HG03342 (cell line): ENCODE measurements at regions not wholly inside any gene's neighbourhood (a gene's known extent, or its start where the extent isn't known, plus 50 kb on each side); places are given as distances from the start of the nearest gene placed in this dataset.
"Not testable (repeated sequence)": the region's sequence is repeated elsewhere in the genome, so short reads cannot be mapped to it uniquely, and the experiment has no call there.

ENCODE experiments used
- ATAC-seq: cut with Tn5 transposase; IDR thresholded peaks from one replicate; pipeline ENCODE4 v1.9.1; 2021; ENCODE audit warnings: mild to moderate bottlenecking, moderate library complexity; ENCODE audit not compliant: unreplicated experiment

GRCh38 chr14:106062502-106063272, 536.3 kb downstream of the TMEM121 start:
- ATAC-seq: no peak

GRCh38 chr14:106067935-106068334, 541.6 kb downstream of the TMEM121 start:
- no peak for ATAC-seq

- no peak for ATAC-seq
Measured at GRCh38 chr14:106069804-106070625, 543.6 kb downstream of the TMEM121 start.

DNA sequence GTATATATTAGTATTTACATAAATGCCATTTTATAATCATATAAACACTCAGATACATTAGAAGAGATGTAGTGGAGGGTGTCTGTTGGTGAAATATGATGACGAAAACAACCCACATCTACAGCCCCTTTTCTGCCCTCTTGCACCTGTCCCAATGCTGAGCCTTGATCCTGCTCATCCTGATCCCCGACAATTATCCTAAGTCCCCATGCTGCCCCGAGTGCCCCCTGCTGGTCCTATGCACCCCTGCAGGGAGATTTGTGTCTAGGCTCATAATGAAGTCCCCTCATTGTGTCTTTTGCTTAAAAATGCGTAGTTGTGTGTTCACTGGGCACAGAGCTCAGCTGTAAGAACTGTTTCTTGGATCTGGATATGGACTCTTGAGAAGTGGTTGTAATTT, 554.5 kb downstream of the TMEM121 start:
- no peak for ATAC-seq

DNA sequence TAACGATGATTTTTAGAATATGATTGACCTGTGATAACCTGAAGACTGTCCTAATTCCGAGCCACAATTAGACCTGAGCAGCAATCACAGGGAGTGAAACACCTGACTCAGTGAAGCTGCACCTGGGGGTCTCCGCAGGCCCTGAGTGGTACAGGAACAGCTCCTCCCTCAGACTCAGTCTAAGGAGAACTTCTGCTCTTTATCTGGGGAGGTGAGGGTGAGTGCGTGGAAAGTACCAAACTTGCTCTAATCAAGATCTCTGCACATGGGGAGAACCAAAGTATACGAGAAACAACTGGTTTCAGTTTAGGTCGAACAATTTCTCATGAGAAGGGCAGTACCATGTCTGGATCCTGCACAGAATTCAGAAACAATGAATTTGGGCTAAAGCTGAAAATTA, 555.3 kb downstream of the TMEM121 start:
- ATAC-seq: not testable (repeated sequence)

DNA sequence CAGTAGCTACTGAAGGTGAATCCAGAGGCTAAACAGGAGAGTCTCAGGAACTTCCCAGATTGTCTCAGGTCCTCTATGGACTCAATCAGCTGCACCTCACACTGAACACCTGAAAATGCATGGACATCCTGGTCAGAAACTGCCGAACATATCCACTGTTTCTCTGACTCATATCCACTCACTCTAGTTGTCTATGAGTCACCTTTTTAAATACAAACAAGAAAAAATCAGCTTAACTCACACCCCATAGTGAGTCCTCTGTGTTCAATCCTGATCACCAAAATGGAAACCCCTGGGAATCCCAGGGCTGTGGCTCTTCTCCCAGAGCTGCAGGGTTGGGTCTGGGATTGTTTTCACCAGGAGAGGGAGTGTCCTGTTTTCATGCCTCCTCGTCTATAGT, 556.7 kb downstream of the TMEM121 start:
- no peak for ATAC-seq

DNA sequence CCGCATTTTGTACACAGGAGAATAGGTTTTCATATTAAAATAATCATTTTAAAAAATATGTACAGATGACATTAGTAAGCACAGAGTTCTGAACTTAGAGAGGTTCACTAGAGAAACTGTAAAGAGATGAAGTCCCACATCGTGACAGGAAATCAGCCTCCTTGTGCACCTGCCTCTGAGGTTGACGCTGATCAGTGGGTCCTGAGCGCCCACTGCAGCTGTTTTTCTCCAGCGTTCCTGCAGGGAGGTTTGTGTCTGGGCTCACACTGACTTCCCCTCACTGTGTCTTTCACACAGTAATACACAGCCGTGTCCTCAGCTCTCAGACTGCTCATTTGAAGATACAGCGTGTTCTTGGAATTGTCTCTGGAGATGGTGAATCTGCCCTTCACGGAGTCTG, 561.5 kb downstream of the TMEM121 start:
- no peak for ATAC-seq

DNA sequence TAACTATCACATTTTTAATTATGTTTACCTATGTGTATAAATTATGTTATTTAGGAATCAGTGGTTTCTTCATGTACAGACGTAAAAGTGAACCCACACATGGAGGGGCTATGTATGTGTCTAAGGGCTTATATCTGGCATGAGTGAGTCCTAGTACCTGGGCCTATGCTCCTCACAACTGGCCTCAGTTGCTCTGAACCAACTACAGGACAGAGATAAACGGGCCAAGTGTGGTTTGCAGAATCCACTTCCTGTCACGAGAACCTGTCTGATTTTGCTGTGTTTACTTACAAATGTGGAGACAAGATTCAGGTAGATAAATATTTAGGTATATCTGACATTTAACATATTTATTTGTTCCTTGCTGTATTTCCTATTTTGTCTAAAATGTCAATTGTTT, 562.5 kb downstream of the TMEM121 start:
- not testable (repeated sequence) for ATAC-seq

GRCh38 chr14:106094654-106095189, 568.3 kb downstream of the TMEM121 start:
- ATAC-seq: no peak

DNA sequence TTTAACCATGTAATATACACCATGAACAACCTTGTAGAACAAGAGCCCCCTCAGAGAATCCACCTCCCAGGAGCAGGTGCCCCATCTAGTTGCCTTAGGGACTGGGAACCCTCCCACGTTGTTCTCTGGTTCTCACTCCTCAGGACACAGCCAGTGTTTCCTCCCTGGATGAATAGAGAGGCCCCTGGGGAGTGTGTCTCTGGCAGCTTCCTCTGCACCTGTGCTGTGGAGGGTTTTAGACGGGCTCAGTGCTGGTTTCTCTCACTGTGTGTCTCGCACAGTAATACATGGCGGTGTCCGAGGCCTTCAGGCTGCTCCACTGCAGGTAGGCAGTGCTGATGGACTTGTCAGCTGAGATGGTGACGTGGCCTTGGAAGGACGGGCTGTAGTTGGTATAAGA, 581.3 kb downstream of the TMEM121 start:
- ATAC-seq: no peak

DNA sequence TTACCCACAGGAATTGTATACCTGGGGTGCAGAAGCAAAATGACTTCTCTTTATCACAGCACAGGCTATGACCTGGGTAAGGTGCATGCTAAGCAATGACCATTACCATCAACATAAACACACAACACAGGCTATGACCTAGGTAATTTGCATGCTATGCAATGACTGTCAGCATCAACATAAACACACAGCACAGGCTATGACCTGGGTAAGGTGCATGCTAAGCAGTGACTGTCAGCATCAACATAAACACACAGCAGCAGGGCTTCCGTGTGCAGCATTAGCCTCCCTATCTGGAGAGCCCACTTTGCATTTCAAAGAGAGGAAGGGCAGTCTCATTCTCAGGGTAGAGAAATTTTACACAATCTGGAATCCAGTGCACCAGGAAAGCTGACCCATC, 583.0 kb downstream of the TMEM121 start:
- no peak for ATAC-seq

GRCh38 chr14:106115401-106115800, 589.0 kb downstream of the TMEM121 start:
- ATAC-seq: no peak

- not testable (repeated sequence) for ATAC-seq
Measured at GRCh38 chr14:106116339-106116930, 590.1 kb downstream of the TMEM121 start.

DNA sequence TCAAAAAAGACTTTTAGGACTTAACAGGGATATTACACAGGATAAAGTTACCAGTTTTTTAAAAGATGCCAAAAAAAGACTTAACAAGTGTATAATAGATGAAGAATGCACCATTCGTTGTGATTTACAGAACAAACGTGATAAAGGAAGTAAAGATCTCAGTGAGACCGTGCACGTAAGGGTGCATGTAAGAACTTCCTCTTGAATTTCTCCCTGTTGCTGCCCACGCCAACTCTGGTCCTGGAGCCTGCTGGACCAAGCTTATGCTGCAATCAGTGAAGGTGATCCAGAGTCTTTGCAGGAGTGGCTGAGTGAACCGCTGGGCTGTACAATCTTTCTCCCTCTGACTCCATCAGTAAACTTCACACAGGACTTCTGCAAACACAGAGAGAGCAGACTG, 593.7 kb downstream of the TMEM121 start:
- ATAC-seq: no peak

DNA sequence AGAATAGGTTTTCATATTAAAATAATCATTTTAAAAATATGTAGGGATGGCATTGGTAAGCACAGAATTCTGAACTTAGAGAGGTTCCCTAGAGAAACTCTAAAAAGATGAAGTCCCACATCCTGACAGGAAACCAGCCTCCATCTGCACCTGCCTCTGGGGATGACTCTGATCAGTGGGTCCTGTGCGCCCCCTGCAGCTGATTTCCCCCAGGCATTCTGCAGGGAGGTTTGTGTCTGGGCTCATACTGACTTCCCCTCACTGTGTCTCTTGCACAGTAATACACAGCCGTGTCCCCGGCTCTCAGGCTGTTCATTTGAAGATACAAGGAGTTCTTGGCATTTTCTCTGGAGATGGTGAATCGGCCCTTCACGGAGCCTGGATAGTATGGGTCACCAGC, 602.9 kb downstream of the TMEM121 start:
- ATAC-seq: no peak

- not testable (repeated sequence) for ATAC-seq
Measured at GRCh38 chr14:106129904-106130661, 603.7 kb downstream of the TMEM121 start.

- ATAC-seq: not testable (repeated sequence)
Measured at GRCh38 chr14:106133126-106133525, 606.7 kb downstream of the TMEM121 start.

GRCh38 chr14:106134886-106135285, 608.5 kb downstream of the TMEM121 start:
- ATAC-seq: no peak

- no peak for ATAC-seq
Measured at GRCh38 chr14:106141242-106142220, 615.1 kb downstream of the TMEM121 start.

GRCh38 chr14:106145731-106146130, 619.3 kb downstream of the TMEM121 start:
- not testable (repeated sequence) for ATAC-seq
